ENCODE measurements at regions not wholly inside any gene's neighbourhood (a gene's known extent, or its start where the extent isn't known, plus 50 kb on each side); places are given as distances from the start of the nearest gene placed in this dataset.

DNA sequence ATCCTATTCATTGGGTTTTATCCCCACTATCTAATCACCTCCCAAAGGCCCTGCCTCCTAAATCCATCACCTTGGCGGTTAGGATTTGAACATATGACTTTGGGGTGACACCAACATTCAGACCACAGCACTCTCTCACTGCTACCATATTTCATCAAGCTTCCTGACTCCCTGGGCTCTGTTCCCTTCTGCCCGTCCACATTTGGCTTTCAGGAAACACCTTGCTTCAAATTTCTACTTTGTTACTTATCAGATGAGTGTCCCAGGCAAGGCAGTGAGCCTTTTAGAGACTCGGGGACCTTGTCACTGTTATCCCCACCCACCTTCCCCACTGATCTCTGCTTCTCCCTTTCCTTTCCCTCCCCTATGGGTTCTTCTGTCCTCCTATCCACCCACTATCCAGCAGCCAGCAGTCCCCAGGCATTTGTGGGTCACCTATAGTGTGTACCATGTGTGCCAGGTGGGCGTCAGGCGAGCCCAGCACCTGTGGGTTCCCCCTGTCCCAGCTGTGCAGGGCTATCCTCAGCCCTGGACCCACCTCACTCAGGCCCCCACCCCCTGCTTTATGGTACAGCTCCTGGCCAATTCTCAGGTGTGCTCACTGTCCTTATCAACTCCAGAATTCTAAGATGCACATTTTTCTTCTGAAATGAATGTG is 230.9 kb downstream of the LOXHD1 start:
- TF ChIP-seq SUZ12 (IDR thresholded peaks at IDR 0.05) (no peak), CTBP1 (IDR thresholded peaks at IDR 0.05; ENCODE audit: borderline replicate concordance) (no peak), TARDBP (IDR thresholded peaks at IDR 0.05) (no peak), HDGF (IDR thresholded peaks at IDR 0.05; ENCODE audit: borderline replicate concordance) (no peak), BHLHE40 (IDR thresholded peaks at IDR 0.05; ENCODE audit: borderline replicate concordance) (no peak), SP1 (IDR thresholded peaks at IDR 0.05) (no peak), ZNF384 (IDR thresholded peaks at IDR 0.05) (no peak), ARNT (IDR thresholded peaks at IDR 0.05) (no peak), ELF4 (IDR thresholded peaks at IDR 0.05) (no peak), L3MBTL2 (conservative IDR thresholded peaks at IDR 0.05) (no peak), FOXM1 (IDR thresholded peaks at IDR 0.05; ENCODE audit: borderline replicate concordance) (no peak), FOXK2 (IDR thresholded peaks at IDR 0.05) (no peak), LEF1 (IDR thresholded peaks at IDR 0.05; ENCODE audit: borderline replicate concordance) (no peak)
